Omental fat pad (tissue), 3 donors: ENCODE measurements at regions not wholly inside any gene's neighbourhood (a gene's known extent, or its start where the extent isn't known, plus 50 kb on each side); places are given as distances from the start of the nearest gene placed in this dataset. TPM values are rescaled to one million over a fixed set of nuclear protein-coding genes. Genes with fewer than 3 reads are reported as not detected.

Source experiments
- ATAC-seq: fragments of 150-250 bp; one replicate; pipeline ENCODE4 v1.9.1; 2016; ENCODE audit warnings: mild to moderate bottlenecking, moderate library complexity; ENCODE audit not compliant: low FRiP score
- DNase-seq: peaks from one replicate; pipeline ENCODE4 v3.0.0-alpha.2; 2019; ENCODE audit warnings: low spot score
- small RNA-seq: library from RNA; depleted of rRNA; stranded (forward); fragments of <200 nt; gene quantifications from one replicate; pipeline ENCODE3, GENCODE V24; 2016
- TF ChIP-seq, protein P1 (sequence below), 3 donors: fragments of 450-650 bp; IDR thresholded peaks; one replicate each; pipeline ENCODE4 v1.5.1; 2016 to 2017; ENCODE audit warnings: antibody characterized with exemption in 3 of 3, mild to moderate bottlenecking in 3 of 3, moderate library complexity in 2 of 3

DNA sequence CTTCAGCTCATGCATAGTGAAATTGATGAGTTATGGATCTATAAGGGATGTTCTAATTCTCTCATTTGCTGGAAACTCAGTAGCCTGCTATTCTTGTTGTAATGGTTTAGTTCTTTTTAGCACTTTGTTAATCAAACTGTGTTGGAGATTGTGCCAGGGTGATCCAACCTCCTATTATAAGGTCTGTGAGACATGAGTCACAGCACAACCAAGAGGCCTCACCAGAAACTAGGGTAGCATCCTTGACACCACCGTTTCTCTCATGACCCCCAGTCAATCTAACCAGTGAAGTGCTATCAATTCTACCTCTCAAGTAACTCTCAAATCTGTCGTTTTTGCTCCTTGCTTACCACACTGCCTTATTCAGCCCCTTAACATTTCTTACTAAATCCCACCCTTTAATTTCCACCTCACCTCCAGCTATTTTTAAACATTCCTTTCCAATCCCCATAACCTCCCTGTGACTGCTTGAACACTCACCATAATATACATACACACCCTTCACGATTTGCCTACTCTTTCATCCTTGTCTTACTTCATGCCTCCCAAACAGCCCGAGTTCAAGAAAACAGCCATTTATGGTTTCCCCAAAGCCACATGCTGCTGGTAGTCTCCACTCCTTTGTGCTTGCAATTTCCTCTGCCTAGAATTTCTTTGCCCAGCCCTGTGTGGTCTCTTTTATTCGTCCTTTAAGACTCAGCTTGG lies 53.9 kb upstream of the NUDT4 start:
- DNase-seq (no peak), ATAC-seq (no peak)
- TF ChIP-seq, protein P1, sequence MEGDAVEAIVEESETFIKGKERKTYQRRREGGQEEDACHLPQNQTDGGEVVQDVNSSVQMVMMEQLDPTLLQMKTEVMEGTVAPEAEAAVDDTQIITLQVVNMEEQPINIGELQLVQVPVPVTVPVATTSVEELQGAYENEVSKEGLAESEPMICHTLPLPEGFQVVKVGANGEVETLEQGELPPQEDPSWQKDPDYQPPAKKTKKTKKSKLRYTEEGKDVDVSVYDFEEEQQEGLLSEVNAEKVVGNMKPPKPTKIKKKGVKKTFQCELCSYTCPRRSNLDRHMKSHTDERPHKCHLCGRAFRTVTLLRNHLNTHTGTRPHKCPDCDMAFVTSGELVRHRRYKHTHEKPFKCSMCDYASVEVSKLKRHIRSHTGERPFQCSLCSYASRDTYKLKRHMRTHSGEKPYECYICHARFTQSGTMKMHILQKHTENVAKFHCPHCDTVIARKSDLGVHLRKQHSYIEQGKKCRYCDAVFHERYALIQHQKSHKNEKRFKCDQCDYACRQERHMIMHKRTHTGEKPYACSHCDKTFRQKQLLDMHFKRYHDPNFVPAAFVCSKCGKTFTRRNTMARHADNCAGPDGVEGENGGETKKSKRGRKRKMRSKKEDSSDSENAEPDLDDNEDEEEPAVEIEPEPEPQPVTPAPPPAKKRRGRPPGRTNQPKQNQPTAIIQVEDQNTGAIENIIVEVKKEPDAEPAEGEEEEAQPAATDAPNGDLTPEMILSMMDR (IDR thresholded peaks at IDR 0.05): no peak

DNA sequence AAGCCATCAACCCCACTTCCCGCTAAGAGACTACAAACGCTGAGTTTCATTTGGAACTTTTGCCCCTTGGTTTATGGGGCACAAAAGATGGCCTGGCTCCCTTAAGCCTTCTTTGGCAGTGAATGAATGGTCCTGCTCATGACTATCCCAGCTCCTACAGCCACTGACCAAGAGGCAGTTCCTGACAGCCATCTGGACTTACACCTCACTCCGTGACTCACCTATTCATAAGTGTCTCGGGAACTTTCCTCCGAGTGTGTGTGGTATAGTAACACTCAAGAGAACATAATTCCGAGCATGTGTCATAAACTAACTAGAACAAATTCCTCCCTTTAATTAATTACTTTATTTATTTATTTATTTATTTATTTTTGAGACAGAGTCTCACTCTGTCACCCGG lies 51.9 kb upstream of the NUDT4 start:
- ATAC-seq (no peak), DNase-seq (no peak)
- TF ChIP-seq, protein P1 (IDR thresholded peaks at IDR 0.05): no peak

Small RNAs in the stretch of these regions (small RNA-seq; reads per million reads assigned to genes)
- gene RF00019: not detected
- gene RF00284: not detected
- not detected for gene RPL41P5
